IMR-90 (cell line): ENCODE measurements at regions not wholly inside any gene's neighbourhood (a gene's known extent, or its start where the extent isn't known, plus 50 kb on each side); places are given as distances from the start of the nearest gene placed in this dataset.

Source experiments
- ATAC-seq: fragments of 200-7000 bp; cut with Tn5 transposase; 2 replicates; pipeline ENCODE4 v1.9.1; 2020; ENCODE audit warnings: low read depth, mild to moderate bottlenecking, moderate library complexity
- BruUV-seq: library from RNA; stranded (reverse); fragments of 400-500 nt; replicated peaks from 2 replicates; lab custom pipeline; 2021; lab: Mats Ljungman, UMichigan
- CTCF ChIA-PET: fragments of 300-600 bp; formaldehyde crosslinking; extraction: SDS; loops from one replicate; lab custom pipeline; 2021; ENCODE audit warnings: antibody characterized with exemption; lab: Yijun Ruan, JAX
- POLR2A ChIA-PET: fragments of 300-600 bp; sonication (Branson Sonifier 250); formaldehyde crosslinking; loops from one replicate; lab custom pipeline; 2022; ENCODE audit warnings: antibody characterized with exemption; ENCODE audit not compliant: unreplicated experiment; lab: Charles Lee
- DNase-seq: peaks from one replicate; pipeline ENCODE4 v3.0.0; 2013
- H2AFZ ChIP-seq: replicated peaks from 2 replicates; pipeline ENCODE3; 2013; ENCODE audit warnings: low read length, mild to moderate bottlenecking; ENCODE audit not compliant: poor library complexity
- H2AK5ac ChIP-seq: 2 replicates; pipeline ENCODE4 v1.6.1; 2013; ENCODE audit warnings: low read depth, low read length, inconsistent platforms
- H2AK9ac ChIP-seq: replicated peaks from 2 replicates; pipeline ENCODE3; 2013; ENCODE audit warnings: mild to moderate bottlenecking, low read depth, low read length, moderate library complexity; ENCODE audit not compliant: poor library complexity
- H2BK120ac ChIP-seq: 2 replicates; pipeline ENCODE4 v1.6.1; 2013; ENCODE audit warnings: low read depth, low read length, inconsistent platforms
- H2BK15ac ChIP-seq: 3 replicates; pipeline ENCODE4 v1.6.1; 2013; ENCODE audit warnings: low read depth, low read length, inconsistent platforms
- H2BK20ac ChIP-seq: 2 replicates; pipeline ENCODE4 v1.6.1; 2013; ENCODE audit warnings: low read depth, mild to moderate bottlenecking, inconsistent platforms, low read length, moderate library complexity
- H2BK5ac ChIP-seq: 2 replicates; pipeline ENCODE4 v1.6.1; 2013; ENCODE audit warnings: mild to moderate bottlenecking, low read depth, low read length, inconsistent platforms; ENCODE audit not compliant: poor library complexity, severe bottlenecking
- H3K14ac ChIP-seq: replicated peaks from 2 replicates; pipeline ENCODE4 v1.6.1; 2013; ENCODE audit warnings: low read depth, low read length, inconsistent platforms
- H3K18ac ChIP-seq: 2 replicates; pipeline ENCODE4 v1.6.1; 2013; ENCODE audit warnings: low read depth, low read length, control low read depth
- H3K23ac ChIP-seq: 2 replicates; pipeline ENCODE4 v1.6.1; 2013; ENCODE audit warnings: low read depth, low read length, inconsistent platforms
- H3K27ac ChIP-seq: 2 replicates; pipeline ENCODE4 v1.5.1; 2013; ENCODE audit warnings: mild to moderate bottlenecking, control low read depth, low read length; ENCODE audit not compliant: insufficient read depth
- H3K27me3 ChIP-seq: 2 replicates; pipeline ENCODE4 v1.6.1; 2013; ENCODE audit warnings: low read length; ENCODE audit not compliant: control insufficient read depth, insufficient read depth
- H3K36me3 ChIP-seq: 2 replicates; pipeline ENCODE4 v1.6.1; 2013; ENCODE audit warnings: low read length, mixed read lengths; ENCODE audit not compliant: control insufficient read depth, insufficient read depth
- H3K4ac ChIP-seq: 2 replicates; pipeline ENCODE4 v1.6.1; 2013; ENCODE audit warnings: low read depth, low read length, inconsistent platforms
- H3K4me1 ChIP-seq: 2 replicates; pipeline ENCODE4 v1.6.1; 2013; ENCODE audit warnings: low read length, mixed read lengths; ENCODE audit not compliant: control insufficient read depth, insufficient read depth
- H3K4me2 ChIP-seq: 2 replicates; pipeline ENCODE4 v1.6.1; 2013; ENCODE audit warnings: low read depth, mild to moderate bottlenecking, control low read depth, low read length, moderate library complexity
- H3K4me3 ChIP-seq: 2 replicates; pipeline ENCODE4 v1.5.1; 2013; ENCODE audit warnings: low read depth, mild to moderate bottlenecking, control low read depth, low read length, moderate library complexity; ENCODE audit not compliant: insufficient read depth
- H3K56ac ChIP-seq: 2 replicates; pipeline ENCODE4 v1.6.1; 2013; ENCODE audit warnings: low read length, inconsistent platforms; ENCODE audit not compliant: insufficient read depth; ENCODE audit errors: extremely low read depth
- H3K79me1 ChIP-seq, 2 experiments: 2 replicates each; pipeline ENCODE4 v1.6.1; 2013; ENCODE audit warnings: low read length in 2 of 2, inconsistent platforms in 1 of 2, low read depth in 1 of 2
- H3K9ac ChIP-seq: 2 replicates; pipeline ENCODE4 v1.6.1; 2013; ENCODE audit warnings: low read depth, low read length, control low read depth
- H3K9me1 ChIP-seq: 2 replicates; pipeline ENCODE4 v1.6.1; 2013; ENCODE audit warnings: low read length, inconsistent platforms; ENCODE audit not compliant: insufficient read depth
- H3K9me3 ChIP-seq: 2 replicates; pipeline ENCODE4 v1.6.1; 2013; ENCODE audit warnings: low read length; ENCODE audit not compliant: control insufficient read depth, insufficient read depth
- H4K20me1 ChIP-seq: 2 replicates; pipeline ENCODE4 v1.6.1; 2013; ENCODE audit warnings: low read length, inconsistent platforms; ENCODE audit not compliant: insufficient read depth
- H4K5ac ChIP-seq: 2 replicates; pipeline ENCODE4 v1.6.1; 2013; ENCODE audit warnings: mild to moderate bottlenecking, low read depth, low read length, control low read depth
- H4K8ac ChIP-seq, 2 experiments: 2 replicates each; pipeline ENCODE4 v1.6.1; 2013; ENCODE audit warnings: low read depth in 2 of 2, low read length in 2 of 2, control low read depth in 1 of 2, inconsistent platforms in 1 of 2
- H4K91ac ChIP-seq: 2 replicates; pipeline ENCODE4 v1.6.1; 2013; ENCODE audit warnings: low read depth, low read length, inconsistent platforms; ENCODE audit not compliant: insufficient read depth
- BHLHE40 ChIP-seq: fragments of 150-350 bp; IDR thresholded peaks from 2 replicates; pipeline ENCODE4 v1.6.1; 2016; ENCODE audit warnings: mild to moderate bottlenecking, low read depth, low read length
- CEBPB ChIP-seq: IDR thresholded peaks from 2 replicates; pipeline ENCODE4 v1.6.1; 2012; ENCODE audit warnings: low read depth, low read length, improper control_type of control experiment
- CTCF ChIP-seq: conservative IDR thresholded peaks from 2 replicates; pipeline ENCODE4 v1.5.1; 2012; ENCODE audit warnings: mild to moderate bottlenecking, low read depth, low read length, improper control_type of control experiment
- ELK1 ChIP-seq: fragments of 150-350 bp; IDR thresholded peaks from 2 replicates; pipeline ENCODE4 v1.6.1; 2016; ENCODE audit warnings: low read depth, mild to moderate bottlenecking, low read length, moderate library complexity, borderline replicate concordance
- FOS ChIP-seq: fragments of 150-350 bp; IDR thresholded peaks from 2 replicates; pipeline ENCODE4 v1.6.1; 2016; ENCODE audit warnings: low read depth, low read length
- MAFK ChIP-seq: IDR thresholded peaks from 2 replicates; pipeline ENCODE4 v1.6.1; 2012; ENCODE audit warnings: low read depth, low read length, improper control_type of control experiment
- POLR2A ChIP-seq: IDR thresholded peaks from 2 replicates; pipeline ENCODE4 v1.6.1; 2012; ENCODE audit warnings: mild to moderate bottlenecking, low read depth, low read length
- WGBS, 2 experiments: methylation state at CpG; one replicate each; pipeline versions ENCODE4 v1.1.5 to v1.1.7; 2013; ENCODE audit warnings: missing lambda C conversion rate in 2 of 2; ENCODE audit not compliant: insufficient read length in 1 of 2; ENCODE audit errors: extremely low coverage in 2 of 2; 5-methylcytosine and 5-hydroxymethylcytosine counted together
- dilution Hi-C: fragments of 300-500 bp; cut with HindIII; formaldehyde crosslinking; loops from one replicate; pipeline ENCODE4 v1.14.3; 2018; ENCODE audit warnings: low sequenced_read_pairs; ENCODE audit not compliant: unreplicated experiment
- in situ Hi-C: fragments of 300-500 bp; cut with MboI; formaldehyde crosslinking; loops from 3 replicates; pipeline ENCODE4 v1.14.3; 2019; ENCODE audit warnings: low sequenced_read_pairs, inconsistent platforms, mixed read lengths
- intact Hi-C: fragments of 100-400 bp; cut with micrococcal nuclease; formaldehyde crosslinking; loops from 2 replicates; pipeline ENCODE4 v1.10.0; 2022
- TF ChIP-seq, protein P1 (sequence below): fragments of 150-350 bp; IDR thresholded peaks from 2 replicates; pipeline ENCODE4 v1.6.1; 2017; ENCODE audit warnings: mild to moderate bottlenecking, antibody characterized with exemption, low read length, low read depth

GRCh38 chr10:78316451-78316931 is 282.8 kb downstream of the RPS24 start:
- H4K91ac ChIP-seq: no peak overlapping the region
- no peak overlapping the region for H2BK120ac ChIP-seq
- H3K4me2 ChIP-seq: no peak overlapping the region
- no peak overlapping the region for H3K4me3 ChIP-seq
- H3K18ac ChIP-seq: no peak overlapping the region
- no TSS peak for BruUV-seq
- no peaks in the 10 kb centered on the region for H4K20me1 ChIP-seq
- dilution Hi-C loops: no loop called here
- in situ Hi-C loops: no loop called here
- ChIA-PET POLR2A (no interaction called here), CTCF (no interaction called here)
- TF ChIP-seq BHLHE40: no peak
- no peak for TF ChIP-seq ELK1
- no peak for TF ChIP-seq POLR2A
- no peak for TF ChIP-seq FOS
- TF ChIP-seq CEBPB: no peak
- no peak for TF ChIP-seq MAFK
- TF ChIP-seq CTCF: no peak
- TF ChIP-seq, protein P1, sequence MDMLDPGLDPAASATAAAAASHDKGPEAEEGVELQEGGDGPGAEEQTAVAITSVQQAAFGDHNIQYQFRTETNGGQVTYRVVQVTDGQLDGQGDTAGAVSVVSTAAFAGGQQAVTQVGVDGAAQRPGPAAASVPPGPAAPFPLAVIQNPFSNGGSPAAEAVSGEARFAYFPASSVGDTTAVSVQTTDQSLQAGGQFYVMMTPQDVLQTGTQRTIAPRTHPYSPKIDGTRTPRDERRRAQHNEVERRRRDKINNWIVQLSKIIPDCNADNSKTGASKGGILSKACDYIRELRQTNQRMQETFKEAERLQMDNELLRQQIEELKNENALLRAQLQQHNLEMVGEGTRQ: no peak
- H4K8ac ChIP-seq: no peak overlapping the region
- ATAC-seq: peak; percentile 66
- no peaks in the 10 kb centered on the region for H3K9me3 ChIP-seq
- H3K9ac ChIP-seq: no peak overlapping the region
- H3K9me1 ChIP-seq: no peaks in the 10 kb centered on the region
- no peak overlapping the region for H2BK15ac ChIP-seq
- WGBS, 2 experiments: 20% methylated on average over 1 of the region's 1 CpG; no CpG with 5 or more reads in 1 of the 2 experiments
- peaks cover 3% of the 10 kb centered on the region; the same call in 1 of the 2 replicates for H3K4me1 ChIP-seq
- H3K27ac ChIP-seq: no peak overlapping the region
- peak; percentile 47 for DNase-seq
- intact Hi-C loops: no loop called here
- no peak overlapping the region for H4K5ac ChIP-seq
- no peak overlapping the region for H2AK9ac ChIP-seq
- no peak overlapping the region for H2BK5ac ChIP-seq
- H2BK20ac ChIP-seq: no peak overlapping the region
- H3K27me3 ChIP-seq: peaks cover 4% of the 10 kb centered on the region
- no peak overlapping the region for H3K23ac ChIP-seq
- no peak overlapping the region for H2AFZ ChIP-seq
- no peak overlapping the region for H2AK5ac ChIP-seq
- H3K14ac ChIP-seq: no peak overlapping the region
- H3K36me3 ChIP-seq: no peaks in the 10 kb centered on the region
- H3K56ac ChIP-seq: no peak overlapping the region
- no peaks in the 10 kb centered on the region for H3K79me1 ChIP-seq
- no peak overlapping the region for H3K4ac ChIP-seq
